ENCODE measurements at regions not wholly inside any gene's neighbourhood (a gene's known extent, or its start where the extent isn't known, plus 50 kb on each side); places are given as distances from the start of the nearest gene placed in this dataset.

GRCh38 chr20:40433341-40433861, 255.6 kb downstream of the MAFB start:
- TF ChIP-seq CTCF (conservative IDR thresholded peaks at IDR 0.05) (no peak), EZH2 (IDR thresholded peaks at IDR 0.05; ENCODE audit: low read depth) (no peak)
